Fibroblast of lung (primary cell): ENCODE measurements at regions not wholly inside any gene's neighbourhood (a gene's known extent, or its start where the extent isn't known, plus 50 kb on each side); places are given as distances from the start of the nearest gene placed in this dataset.

Experiments
- DNase-seq, 2 donors: peaks; one replicate each; pipeline versions ENCODE4 v3.0.0 to v3.0.0-alpha.2; 2010; ENCODE audit warnings: low read depth in 2 of 2
- H2AFZ ChIP-seq: 2 replicates; pipeline ENCODE4 v1.5.1; 2012; ENCODE audit warnings: low read length, control low read depth, inconsistent platforms
- H3K27ac ChIP-seq: 2 replicates; pipeline ENCODE4 v1.5.1; 2011; ENCODE audit warnings: low read length, control low read depth; ENCODE audit not compliant: insufficient read depth
- H3K27me3 ChIP-seq: 2 replicates; pipeline ENCODE4 v1.5.1; 2011; ENCODE audit warnings: mild to moderate bottlenecking, low read length; ENCODE audit not compliant: control insufficient read depth, insufficient read depth
- H3K36me3 ChIP-seq: 2 replicates; pipeline ENCODE4 v1.5.1; 2011; ENCODE audit warnings: low read length; ENCODE audit not compliant: control insufficient read depth, insufficient read depth
- H3K4me1 ChIP-seq: 2 replicates; pipeline ENCODE4 v1.5.1; 2011; ENCODE audit warnings: low read length; ENCODE audit not compliant: control insufficient read depth, insufficient read depth; ENCODE audit errors: extremely low read depth
- H3K4me2 ChIP-seq: 2 replicates; pipeline ENCODE4 v1.5.1; 2011; ENCODE audit warnings: low read length, control low read depth; ENCODE audit not compliant: insufficient read depth; ENCODE audit errors: extremely low read depth
- H3K4me3 ChIP-seq, 4 experiments: fragments of 200-600 bp in 1 of 4; sonication (generic) in 1 of 4; replicated peaks in 1 of 4; 2 replicates each; pipeline ENCODE4 v1.5.1; 2011 to 2016; ENCODE audit warnings: low read length in 4 of 4, low read depth in 3 of 4, mild to moderate bottlenecking in 3 of 4, control low read depth in 2 of 4, inconsistent platforms in 1 of 4, mixed read lengths in 1 of 4; ENCODE audit not compliant: insufficient read depth in 1 of 4; ENCODE audit errors: control extremely low read depth in 1 of 4
- H3K79me2 ChIP-seq: 2 replicates; pipeline ENCODE4 v1.5.1; 2012; ENCODE audit warnings: mild to moderate bottlenecking, low read length, inconsistent platforms; ENCODE audit not compliant: control insufficient read depth, insufficient read depth
- H3K9ac ChIP-seq: 2 replicates; pipeline ENCODE4 v1.5.1; 2011; ENCODE audit warnings: mild to moderate bottlenecking, low read length, control low read depth; ENCODE audit not compliant: insufficient read depth
- H3K9me3 ChIP-seq: 2 replicates; pipeline ENCODE4 v1.5.1; 2012; ENCODE audit warnings: low read depth, low read length; ENCODE audit not compliant: control insufficient read depth, insufficient read depth
- H4K20me1 ChIP-seq: 2 replicates; pipeline ENCODE4 v1.5.1; 2011; ENCODE audit warnings: low read length; ENCODE audit not compliant: control insufficient read depth, insufficient read depth; ENCODE audit errors: extremely low read depth
- EZH2 ChIP-seq: IDR thresholded peaks from 2 replicates; pipeline ENCODE4 v1.5.1; 2012; ENCODE audit warnings: low read length, control low read depth, mild to moderate bottlenecking; ENCODE audit errors: missing control alignments
- TF ChIP-seq, protein P1 (sequence below), 2 donors: IDR thresholded peaks in 1 of 2; conservative IDR thresholded peaks in 1 of 2; 1 replicate in 1 of 2; 2 replicates in 1 of 2; pipeline ENCODE4 v1.5.1; 2011 to 2012; ENCODE audit warnings: low read length in 2 of 2, control low read depth in 1 of 2, inconsistent platforms in 1 of 2, low read depth in 1 of 2, mild to moderate bottlenecking in 1 of 2

DNA sequence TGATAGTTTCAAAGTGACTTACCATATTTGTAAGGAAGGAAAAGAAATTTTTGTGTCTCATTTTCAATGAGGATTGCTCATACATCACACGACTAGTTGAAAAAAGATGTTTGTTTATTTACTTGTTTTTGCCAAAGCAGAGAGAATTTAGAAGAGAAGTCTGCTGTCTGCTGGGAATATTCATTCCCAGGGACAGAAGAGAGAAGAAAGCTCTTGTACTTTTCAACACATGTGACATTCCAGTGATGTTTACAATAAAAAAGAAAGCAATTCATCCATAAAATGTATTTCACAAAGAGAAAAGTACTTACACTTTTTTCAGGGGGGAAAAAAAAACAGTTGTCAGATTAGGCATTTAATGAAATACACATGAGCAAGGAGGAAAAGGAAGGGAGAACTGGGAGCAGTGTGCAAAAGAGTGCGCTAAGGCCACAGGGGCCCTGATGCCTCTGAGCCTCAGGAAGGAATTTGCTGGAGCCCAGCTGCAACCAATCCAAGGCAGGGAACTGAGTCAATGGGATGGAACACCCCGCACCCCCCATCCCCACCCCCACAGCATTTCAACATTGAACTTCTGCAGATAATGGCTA lies 115.0 kb downstream of the RPAP3 start:
- no peak for DNase-seq
- no peak overlapping the region for H3K4me3 ChIP-seq
- no peaks in the 10 kb centered on the region for H4K20me1 ChIP-seq
- H3K27me3 ChIP-seq, result no peaks in the 10 kb centered on the region
- no peak overlapping the region for H3K9ac ChIP-seq
- H3K27ac ChIP-seq, result no peak overlapping the region
- no peaks in the 10 kb centered on the region for H3K9me3 ChIP-seq
- no peak overlapping the region for H3K4me2 ChIP-seq
- H3K36me3 ChIP-seq, result no peaks in the 10 kb centered on the region
- H3K79me2 ChIP-seq, result no peaks in the 10 kb centered on the region
- TF ChIP-seq, protein P1, sequence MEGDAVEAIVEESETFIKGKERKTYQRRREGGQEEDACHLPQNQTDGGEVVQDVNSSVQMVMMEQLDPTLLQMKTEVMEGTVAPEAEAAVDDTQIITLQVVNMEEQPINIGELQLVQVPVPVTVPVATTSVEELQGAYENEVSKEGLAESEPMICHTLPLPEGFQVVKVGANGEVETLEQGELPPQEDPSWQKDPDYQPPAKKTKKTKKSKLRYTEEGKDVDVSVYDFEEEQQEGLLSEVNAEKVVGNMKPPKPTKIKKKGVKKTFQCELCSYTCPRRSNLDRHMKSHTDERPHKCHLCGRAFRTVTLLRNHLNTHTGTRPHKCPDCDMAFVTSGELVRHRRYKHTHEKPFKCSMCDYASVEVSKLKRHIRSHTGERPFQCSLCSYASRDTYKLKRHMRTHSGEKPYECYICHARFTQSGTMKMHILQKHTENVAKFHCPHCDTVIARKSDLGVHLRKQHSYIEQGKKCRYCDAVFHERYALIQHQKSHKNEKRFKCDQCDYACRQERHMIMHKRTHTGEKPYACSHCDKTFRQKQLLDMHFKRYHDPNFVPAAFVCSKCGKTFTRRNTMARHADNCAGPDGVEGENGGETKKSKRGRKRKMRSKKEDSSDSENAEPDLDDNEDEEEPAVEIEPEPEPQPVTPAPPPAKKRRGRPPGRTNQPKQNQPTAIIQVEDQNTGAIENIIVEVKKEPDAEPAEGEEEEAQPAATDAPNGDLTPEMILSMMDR (conservative IDR thresholded peaks at IDR 0.05 in 1 of 2, IDR thresholded peaks at IDR 0.05 in 1 of 2; ENCODE audit: low read depth in 1 of 2, low read length in 2 of 2), result no peak
- no peak for TF ChIP-seq EZH2
- no peak overlapping the region for H2AFZ ChIP-seq
- H3K4me1 ChIP-seq, result no peaks in the 10 kb centered on the region

GRCh38 chr12:47586952-47587669 lies 118.7 kb downstream of the RPAP3 start:
- no peak overlapping the region for H3K4me3 ChIP-seq
- TF ChIP-seq, protein P1 (conservative IDR thresholded peaks at IDR 0.05 in 1 of 2, IDR thresholded peaks at IDR 0.05 in 1 of 2; ENCODE audit: low read depth in 1 of 2, low read length in 2 of 2), result no peak
- no peak for TF ChIP-seq EZH2
- no peak overlapping the region for H3K9ac ChIP-seq

GRCh38 chr12:47585507-47585906 lies 120.3 kb downstream of the RPAP3 start:
- Histone ChIP-seq H3K4me2 (no peak overlapping the region), H3K27me3 (no peaks in the 10 kb centered on the region), H3K4me3 (no peak overlapping the region), H4K20me1 (no peaks in the 10 kb centered on the region), H3K4me1 (no peaks in the 10 kb centered on the region), H2AFZ (no peak overlapping the region), H3K79me2 (no peaks in the 10 kb centered on the region), H3K9ac (no peak overlapping the region), H3K27ac (no peak overlapping the region), H3K36me3 (no peaks in the 10 kb centered on the region), H3K9me3 (no peaks in the 10 kb centered on the region)
- DNase-seq, result no peak
- no peak for TF ChIP-seq EZH2
- TF ChIP-seq, protein P1 (conservative IDR thresholded peaks at IDR 0.05 in 1 of 2, IDR thresholded peaks at IDR 0.05 in 1 of 2; ENCODE audit: low read depth in 1 of 2, low read length in 2 of 2), result no peak

More at GRCh38 chr12:47586952-47587669, 118.7 kb downstream of the RPAP3 start:
- Histone ChIP-seq H2AFZ (no peak overlapping the region), H3K4me1 (no peaks in the 10 kb centered on the region), H3K36me3 (no peaks in the 10 kb centered on the region), H3K27ac (no peak overlapping the region), H4K20me1 (no peaks in the 10 kb centered on the region), H3K4me2 (no peak overlapping the region), H3K79me2 (no peaks in the 10 kb centered on the region), H3K27me3 (no peaks in the 10 kb centered on the region), H3K9me3 (no peaks in the 10 kb centered on the region)
- DNase-seq, result no peak
